ENCODE measurements at regions not wholly inside any gene's neighbourhood (a gene's known extent, or its start where the extent isn't known, plus 50 kb on each side); places are given as distances from the start of the nearest gene placed in this dataset.

GRCh38 chr4:152107736-152108500 is 347.1 kb upstream of the GATB start:
- peak overlapping the region in 8 of 9 donors; percentile 22 to 99 (median 96) for H3K27ac Mint-ChIP-seq
- POLR2A ChIA-PET = interaction anchor here (1.2 to 1.4 kb wide), 3 partner anchors 8 to 10 kb away, joined by 3 to 5 read pairs (median 4); no protein-coding TSS in a partner anchor
- no peaks in the 10 kb centered on the region for H3K36me3 ChIP-seq (ENCODE audit: control insufficient read depth in 2 of 3, insufficient read depth in 3 of 3, low read length in 3 of 3)
- ATAC-seq = no peak
- H3K4me1 ChIP-seq (ENCODE audit: control insufficient read depth in 2 of 2, insufficient read depth in 2 of 2, low read length in 2 of 2) = peaks cover 42 to 86% of the 10 kb centered on the region in 2 donors
- intact Hi-C loops (cut with micrococcal nuclease) = loop anchor here in 1 of 2 donors (10.0 kb wide), 2 partner anchors 1007 to 1093 kb away; partner anchors contain the start of gene LRBA
- no peak for DNase-seq
- peaks cover 0 to 25% (median 12%) of the 10 kb centered on the region in 5 donors for H3K36me3 Mint-ChIP-seq
- peaks cover 61 to 96% (median 90%) of the 10 kb centered on the region in 7 donors for H3K4me1 Mint-ChIP-seq
- CTCF ChIA-PET = interaction anchor here (2.2 kb wide), 1 partner anchor 241 kb away, joined by 7 read pairs; no protein-coding TSS in a partner anchor
- peak overlapping the region in 8 of 10 donors; percentile 1 to 73 (median 50) for H3K4me3 Mint-ChIP-seq
- H3K27me3 ChIP-seq (ENCODE audit: control insufficient read depth in 2 of 2, insufficient read depth in 2 of 2, low read length in 2 of 2) = no peaks in the 10 kb centered on the region
- no peaks in the 10 kb centered on the region for H3K9me3 ChIP-seq (ENCODE audit: control insufficient read depth in 2 of 3, low read length in 3 of 3)
- H3K9me3 Mint-ChIP-seq = peaks cover 0 to 8% (median 0%) of the 10 kb centered on the region in 11 donors
- no peaks in the 10 kb centered on the region for H3K27me3 Mint-ChIP-seq
- no peak overlapping the region for H3K4me3 ChIP-seq (ENCODE audit: low read length)
- H3K27ac ChIP-seq (ENCODE audit: low read depth, low read length) = peak overlapping the region; percentile 33

GRCh38 chr4:152106781-152107321 is 346.0 kb upstream of the GATB start:
- H3K27ac ChIP-seq (ENCODE audit: low read depth, low read length) = peak overlapping the region; percentile 89
- Mint-ChIP-seq H3K27ac (peak overlapping the region in 8 of 9 donors; percentile 27 to 99 (median 96)), H3K4me1 (peaks cover 60 to 96% (median 90%) of the 10 kb centered on the region in 7 donors), H3K27me3 (no peaks in the 10 kb centered on the region), H3K4me3 (peak overlapping the region in 6 of 10 donors; percentile 27 to 83 (median 54)), H3K9me3 (peaks cover 0 to 8% (median 0%) of the 10 kb centered on the region in 11 donors), H3K36me3 (peaks cover 0 to 31% (median 12%) of the 10 kb centered on the region in 5 donors)
- no peaks in the 10 kb centered on the region for H3K36me3 ChIP-seq (ENCODE audit: control insufficient read depth in 2 of 3, insufficient read depth in 3 of 3, low read length in 3 of 3)
- DNase-seq = no peak
- intact Hi-C loops (cut with micrococcal nuclease) = loop anchor here (1.0 to 10.0 kb wide), 3 partner anchors 7 to 1092 kb away; partner anchors contain the start of gene LRBA (in 1 of the 2)
- no peak for ATAC-seq
- no peaks in the 10 kb centered on the region for H3K27me3 ChIP-seq (ENCODE audit: control insufficient read depth in 2 of 2, insufficient read depth in 2 of 2, low read length in 2 of 2)
- ChIA-PET CTCF (interaction anchor here (2.2 kb wide), 1 partner anchor 242 kb away, joined by 7 read pairs; no protein-coding TSS in a partner anchor), POLR2A (interaction anchor here (0.6 to 2.0 kb wide), 3 partner anchors 8 to 15 kb away, joined by 3 to 4 read pairs (median 4); no protein-coding TSS in a partner anchor)
- H3K4me1 ChIP-seq (ENCODE audit: control insufficient read depth in 2 of 2, insufficient read depth in 2 of 2, low read length in 2 of 2) = peaks cover 49 to 89% of the 10 kb centered on the region in 2 donors
- no peak overlapping the region for H3K4me3 ChIP-seq (ENCODE audit: low read length)
- H3K9me3 ChIP-seq (ENCODE audit: control insufficient read depth in 2 of 3, low read length in 3 of 3) = no peaks in the 10 kb centered on the region

GRCh38 chr4:152106113-152106763 is 345.4 kb upstream of the GATB start:
- intact Hi-C loops (cut with micrococcal nuclease) = loop anchor here (1.0 to 10.0 kb wide), 3 partner anchors 8 to 1091 kb away; partner anchors contain the start of gene LRBA (in 1 of the 2)
- peaks cover 55 to 95% of the 10 kb centered on the region in 2 donors for H3K4me1 ChIP-seq (ENCODE audit: control insufficient read depth in 2 of 2, insufficient read depth in 2 of 2, low read length in 2 of 2)
- DNase-seq (peak in 1 of 9 donors; percentile 26), ATAC-seq (peak; percentile 27)
- no peaks in the 10 kb centered on the region for H3K27me3 Mint-ChIP-seq
- no peaks in the 10 kb centered on the region for H3K9me3 ChIP-seq (ENCODE audit: control insufficient read depth in 2 of 3, low read length in 3 of 3)
- H3K4me3 Mint-ChIP-seq = peak overlapping the region in 9 of 10 donors; percentile 7 to 83 (median 53)
- H3K36me3 Mint-ChIP-seq = peaks cover 0 to 37% (median 12%) of the 10 kb centered on the region in 5 donors
- H3K9me3 Mint-ChIP-seq = peaks cover 0 to 8% (median 0%) of the 10 kb centered on the region in 11 donors
- H3K27ac ChIP-seq (ENCODE audit: low read depth, low read length) = peak overlapping the region; percentile 89
- no peaks in the 10 kb centered on the region for H3K36me3 ChIP-seq (ENCODE audit: control insufficient read depth in 2 of 3, insufficient read depth in 3 of 3, low read length in 3 of 3)
- peak overlapping the region; percentile 39 to 99 (median 95) for H3K27ac Mint-ChIP-seq
- H3K4me3 ChIP-seq (ENCODE audit: low read length) = no peak overlapping the region
- H3K4me1 Mint-ChIP-seq = peaks cover 64 to 100% (median 93%) of the 10 kb centered on the region in 7 donors
- no peaks in the 10 kb centered on the region for H3K27me3 ChIP-seq (ENCODE audit: control insufficient read depth in 2 of 2, insufficient read depth in 2 of 2, low read length in 2 of 2)
- CTCF ChIA-PET = no interaction called here
- POLR2A ChIA-PET = interaction anchor here (2.0 kb wide), 1 partner anchor 9 kb away, joined by 4 read pairs; no protein-coding TSS in a partner anchor

GRCh38 chr4:152104901-152105357 is 344.1 kb upstream of the GATB start:
- Mint-ChIP-seq H3K4me1 (peaks cover 70 to 100% (median 98%) of the 10 kb centered on the region in 7 donors), H3K27ac (peak overlapping the region in 8 of 9 donors; percentile 81 to 99 (median 97)), H3K27me3 (no peaks in the 10 kb centered on the region), H3K9me3 (peaks cover 0 to 12% (median 0%) of the 10 kb centered on the region in 11 donors), H3K36me3 (peaks cover 0 to 43% (median 12%) of the 10 kb centered on the region in 5 donors), H3K4me3 (peak overlapping the region in 8 of 10 donors; percentile 45 to 98 (median 73))
- no peak for DNase-seq
- Histone ChIP-seq H3K27ac (ENCODE audit: low read depth, low read length) (peak overlapping the region; percentile 89), H3K9me3 (ENCODE audit: control insufficient read depth in 2 of 3, low read length in 3 of 3) (no peaks in the 10 kb centered on the region), H3K36me3 (ENCODE audit: control insufficient read depth in 2 of 3, insufficient read depth in 3 of 3, low read length in 3 of 3) (no peaks in the 10 kb centered on the region), H3K4me3 (ENCODE audit: low read length) (no peak overlapping the region), H3K27me3 (ENCODE audit: control insufficient read depth in 2 of 2, insufficient read depth in 2 of 2, low read length in 2 of 2) (no peaks in the 10 kb centered on the region), H3K4me1 (ENCODE audit: control insufficient read depth in 2 of 2, insufficient read depth in 2 of 2, low read length in 2 of 2) (peaks cover 65 to 90% of the 10 kb centered on the region in 2 donors)
- no peak for ATAC-seq
- CTCF ChIA-PET = no interaction called here
- intact Hi-C loops (cut with micrococcal nuclease) = loop anchor here (5.0 to 10.0 kb wide), 5 partner anchors 113 to 1090 kb away; partner anchors contain the start of genes FBXW7 (in 1 of the 2), LRBA (in 1 of the 2) and RPS3A (in 1 of the 2)
- POLR2A ChIA-PET = interaction anchor here (0.9 to 2.0 kb wide), 3 partner anchors 10 to 142 kb away, joined by 3 to 4 read pairs (median 3); no protein-coding TSS in a partner anchor

GRCh38 chr4:152104356-152104755 is 343.5 kb upstream of the GATB start:
- H3K4me1 ChIP-seq (ENCODE audit: control insufficient read depth in 2 of 2, insufficient read depth in 2 of 2, low read length in 2 of 2) = peaks cover 71 to 90% of the 10 kb centered on the region in 2 donors
- H3K27ac ChIP-seq (ENCODE audit: low read depth, low read length) = peak overlapping the region; percentile 89
- Mint-ChIP-seq H3K4me1 (peaks cover 70 to 100% (median 98%) of the 10 kb centered on the region in 7 donors), H3K27ac (peak overlapping the region; percentile 47 to 99 (median 97)), H3K9me3 (peaks cover 0 to 12% (median 0%) of the 10 kb centered on the region in 11 donors), H3K4me3 (peak overlapping the region in 9 of 10 donors; percentile 45 to 98 (median 83)), H3K27me3 (no peaks in the 10 kb centered on the region), H3K36me3 (peaks cover 0 to 43% (median 12%) of the 10 kb centered on the region in 5 donors)
- no peaks in the 10 kb centered on the region for H3K36me3 ChIP-seq (ENCODE audit: control insufficient read depth in 2 of 3, insufficient read depth in 3 of 3, low read length in 3 of 3)
- no peak overlapping the region for H3K4me3 ChIP-seq (ENCODE audit: low read length)
- H3K9me3 ChIP-seq (ENCODE audit: control insufficient read depth in 2 of 3, low read length in 3 of 3) = no peaks in the 10 kb centered on the region
- ChIA-PET POLR2A (interaction anchor here (0.9 to 6.0 kb wide), 3 partner anchors 11 to 142 kb away, joined by 3 to 34 read pairs (median 3); no protein-coding TSS in a partner anchor), CTCF (no interaction called here)
- ATAC-seq = no peak
- no peak for DNase-seq
- H3K27me3 ChIP-seq (ENCODE audit: control insufficient read depth in 2 of 2, insufficient read depth in 2 of 2, low read length in 2 of 2) = no peaks in the 10 kb centered on the region
- intact Hi-C loops (cut with micrococcal nuclease) = loop anchor here (5.0 to 10.0 kb wide), 5 partner anchors 112 to 1090 kb away; partner anchors contain the start of genes FBXW7 (in 1 of the 2), LRBA (in 1 of the 2) and RPS3A (in 1 of the 2)
